A549 (cell line): ENCODE measurements at regions not wholly inside any gene's neighbourhood (a gene's known extent, or its start where the extent isn't known, plus 50 kb on each side); places are given as distances from the start of the nearest gene placed in this dataset.

Experiments used
- ATAC-seq, 2 experiments: fragments of 200-7000 bp in 1 of 2; fragments of >200 bp in 1 of 2; cut with Nextera tagmentation in 1 of 2; cut with Tn5 transposase in 1 of 2; 3 replicates each; pipeline versions ENCODE4 v1.8.0 to v1.9.1; 2018 to 2020; ENCODE audit warnings: mild to moderate bottlenecking in 1 of 2, moderate library complexity in 1 of 2
- CTCF ChIA-PET: fragments of 300-600 bp; sonication (Branson Sonifier 250); formaldehyde crosslinking; extraction: SDS; loops from one replicate; lab custom pipeline; 2021; ENCODE audit warnings: antibody characterized with exemption, inconsistent platforms; lab: Yijun Ruan, JAX
- POLR2A ChIA-PET: fragments of 350-600 bp; formaldehyde crosslinking; extraction: SDS; loops from one replicate; lab custom pipeline; 2021; ENCODE audit warnings: antibody characterized with exemption, inconsistent platforms; lab: Yijun Ruan, JAX
- DNase-seq, 2 experiments: peaks; one replicate each; pipeline versions ENCODE4 v3.0.0 to v3.0.0-alpha.2; 2011 to 2016; ENCODE audit warnings: low read depth in 1 of 2, low spot score in 1 of 2
- FAIRE-seq: peaks from 2 replicates; lab custom pipeline; 2011; peaks lifted over from hg19 to GRCh38; lab: Jason Lieb, UNC
- H3K27ac ChIP-seq, 2 experiments: fragments of >200 bp; sonication (Bioruptor Twin); formaldehyde crosslinking; 3 replicates each; pipeline ENCODE4 v1.5.1; 2016 to 2017
- H3K4me1 ChIP-seq: fragments of >200 bp; sonication (Bioruptor Twin); formaldehyde crosslinking; 3 replicates; pipeline ENCODE4 v1.6.1; 2016
- H3K4me2 ChIP-seq: fragments of >200 bp; sonication (Bioruptor Twin); formaldehyde crosslinking; 3 replicates; pipeline ENCODE4 v1.6.1; 2016
- H3K4me3 ChIP-seq: fragments of >200 bp; sonication (Bioruptor Twin); formaldehyde crosslinking; 3 replicates; pipeline ENCODE4 v1.5.1; 2016
- H3K9me3 ChIP-seq: fragments of >200 bp; sonication (Bioruptor Twin); formaldehyde crosslinking; 3 replicates; pipeline ENCODE4 v1.6.1; 2016
- BHLHE40 ChIP-seq: IDR thresholded peaks from 2 replicates; pipeline ENCODE4 v1.6.1; 2012; ENCODE audit warnings: low read depth, low read length, inconsistent platforms
- CBX8 ChIP-seq: fragments of 200-600 bp; sonication (generic); IDR thresholded peaks from 2 replicates; pipeline ENCODE4 v1.6.1; 2016
- CEBPB ChIP-seq, 2 experiments: fragments of >200 bp in 1 of 2; sonication (Bioruptor Twin) in 1 of 2; formaldehyde crosslinking in 1 of 2; IDR thresholded peaks; 2 replicates each; pipeline ENCODE4 v1.6.1; 2012 to 2016
- CHD2 ChIP-seq: fragments of 150-350 bp; IDR thresholded peaks from 2 replicates; pipeline ENCODE4 v1.6.1; 2014; ENCODE audit warnings: low read length; ENCODE audit not compliant: partially characterized antibody
- E2F6 ChIP-seq: IDR thresholded peaks from 2 replicates; pipeline ENCODE4 v1.6.1; 2012; ENCODE audit warnings: low read depth, borderline replicate concordance
- EHF ChIP-seq: fragments of 250-450 bp; sonication (Bioruptor Pico); IDR thresholded peaks from 2 replicates; pipeline ENCODE4 v1.5.0; 2020; ENCODE audit warnings: mild to moderate bottlenecking
- EHMT2 ChIP-seq: fragments of 200-600 bp; sonication (generic); IDR thresholded peaks from 2 replicates; pipeline ENCODE4 v1.6.1; 2016; ENCODE audit warnings: antibody characterized with exemption, low read depth, mild to moderate bottlenecking, moderate library complexity
- FOSL2 ChIP-seq, 2 experiments: fragments of 450-650 bp in 1 of 2; fragments of >200 bp in 1 of 2; sonication (Bioruptor Twin) in 1 of 2; formaldehyde crosslinking; IDR thresholded peaks; 2 replicates each; pipeline versions ENCODE4 v1.5.0 to v1.6.1; 2016 to 2020; ENCODE audit warnings: mild to moderate bottlenecking in 1 of 2, moderate library complexity in 1 of 2
- FOXS1 ChIP-seq: fragments of 250-450 bp; sonication (Bioruptor Pico); IDR thresholded peaks from 2 replicates; pipeline ENCODE4 v1.5.0; 2020; ENCODE audit warnings: mild to moderate bottlenecking, moderate library complexity
- HES2 ChIP-seq: fragments of >200 bp; sonication (Bioruptor Twin); formaldehyde crosslinking; IDR thresholded peaks from 2 replicates; pipeline ENCODE4 v1.6.1; 2016
- HEYL ChIP-seq: fragments of 250-450 bp; sonication (Bioruptor Pico); IDR thresholded peaks from 2 replicates; pipeline ENCODE4 v1.8.0; 2021; ENCODE audit warnings: mild to moderate bottlenecking, moderate library complexity
- JUN ChIP-seq, 2 experiments: fragments of >200 bp; sonication (Bioruptor Twin); formaldehyde crosslinking; IDR thresholded peaks; 2 replicates in 1 of 2; 3 replicates in 1 of 2; pipeline ENCODE4 v1.6.1; 2016 to 2017
- JUNB ChIP-seq: fragments of >200 bp; sonication (Bioruptor Twin); formaldehyde crosslinking; IDR thresholded peaks from 2 replicates; pipeline ENCODE4 v1.6.1; 2016
- KDM5A ChIP-seq: fragments of 200-600 bp; sonication (generic); IDR thresholded peaks from 2 replicates; pipeline ENCODE4 v1.6.1; 2016; ENCODE audit warnings: antibody characterized with exemption, mild to moderate bottlenecking
- MAFK ChIP-seq: fragments of 450-650 bp; IDR thresholded peaks from 2 replicates; pipeline ENCODE4 v1.6.1; 2014; ENCODE audit not compliant: partially characterized antibody
- NFE2L2 ChIP-seq: fragments of 150-350 bp; conservative IDR thresholded peaks from 2 replicates; pipeline ENCODE4 v1.6.1; 2014; ENCODE audit warnings: low read length
- PBX3 ChIP-seq: IDR thresholded peaks from 2 replicates; pipeline ENCODE4 v1.6.1; 2012
- RARB ChIP-seq: fragments of 250-450 bp; sonication (Bioruptor Pico); IDR thresholded peaks from 2 replicates; pipeline ENCODE4 v1.8.0; 2021; ENCODE audit warnings: mild to moderate bottlenecking, moderate library complexity
- RCOR1 ChIP-seq: fragments of 150-350 bp; IDR thresholded peaks from 2 replicates; pipeline ENCODE4 v1.6.1; 2014; ENCODE audit warnings: antibody characterized with exemption, low read length, low read depth
- RNF2 ChIP-seq: fragments of 200-600 bp; sonication (generic); IDR thresholded peaks from 2 replicates; pipeline ENCODE4 v1.6.1; 2016; ENCODE audit warnings: low read depth, mild to moderate bottlenecking, antibody characterized with exemption, moderate library complexity, borderline replicate concordance
- TFCP2L1 ChIP-seq: fragments of 250-450 bp; sonication (Bioruptor Pico); IDR thresholded peaks from 2 replicates; pipeline ENCODE4 v1.5.0; 2021; ENCODE audit warnings: mild to moderate bottlenecking
- ZC3H11A ChIP-seq: fragments of 450-650 bp; IDR thresholded peaks from 2 replicates; pipeline ENCODE4 v1.6.1; 2014; ENCODE audit warnings: antibody characterized with exemption, mild to moderate bottlenecking
- ZFP36 ChIP-seq: fragments of 450-650 bp; IDR thresholded peaks from 2 replicates; pipeline ENCODE4 v1.6.1; 2014; ENCODE audit warnings: borderline replicate concordance; ENCODE audit not compliant: partially characterized antibody
- WGBS: methylation state at CpG from one replicate; pipeline ENCODE4 v1.1.6; 2017; ENCODE audit errors: missing lambda C conversion rate; 5-methylcytosine and 5-hydroxymethylcytosine counted together

- POLR2A ChIA-PET: no interaction called here
- CTCF ChIA-PET: no interaction called here
These were observed 87.7 kb upstream of the PIEZO2 start for GRCh38 chr18:11237066-11237465.

GRCh38 chr18:11224153-11224552 lies 74.8 kb upstream of the PIEZO2 start:
- POLR2A ChIA-PET: no interaction called here
- H3K27ac ChIP-seq: no peak overlapping the region
- H3K9me3 ChIP-seq: no peaks in the 10 kb centered on the region
- ATAC-seq: no peak
- no peaks in the 10 kb centered on the region for H3K4me1 ChIP-seq
- TF ChIP-seq MAFK (no peak), RARB (no peak), PBX3 (no peak), BHLHE40 (no peak), JUNB (no peak), JUN (IDR thresholded peaks at IDR 0.05) (no peak), ZC3H11A (no peak)
- TF ChIP-seq, all 56 proteins: peak for 0
- WGBS: 30% methylated on average over 7 of the region's 7 CpGs
- no peak overlapping the region for H3K4me3 ChIP-seq
- no peak overlapping the region for H3K4me2 ChIP-seq
- FAIRE-seq (no peak), DNase-seq (no peak)
- CTCF ChIA-PET: no interaction called here

More at GRCh38 chr18:11237066-11237465, 87.7 kb upstream of the PIEZO2 start:
- DNase-seq (no peak), ATAC-seq (no peak), FAIRE-seq (no peak)
- Histone ChIP-seq H3K9me3 (no peaks in the 10 kb centered on the region), H3K4me1 (no peaks in the 10 kb centered on the region), H3K27ac (no peak overlapping the region), H3K4me2 (no peak overlapping the region)
- 23% methylated on average over 1 of the region's 1 CpG for WGBS
- TF ChIP-seq FOSL2 (IDR thresholded peaks at IDR 0.05) (no peak), FOSL2 (CRISPR knock-in tag; IDR thresholded peaks at IDR 0.05) (no peak)
- TF ChIP-seq, all 56 proteins: peak for 0
- H3K4me3 ChIP-seq: no peak overlapping the region

GRCh38 chr18:11219571-11219970 lies 70.2 kb upstream of the PIEZO2 start:
- Histone ChIP-seq H3K9me3 (no peaks in the 10 kb centered on the region), H3K27ac (no peak overlapping the region), H3K4me1 (no peaks in the 10 kb centered on the region), H3K4me2 (no peak overlapping the region), H3K4me3 (no peak overlapping the region)
- TF ChIP-seq EHMT2 (no peak), CHD2 (no peak), CEBPB (IDR thresholded peaks at IDR 0.05) (no peak)
- no peak for DNase-seq
- WGBS: 55% methylated on average over 1 of the region's 1 CpG
- ChIA-PET CTCF (interaction anchor here (0.9 kb wide), 1 partner anchor 91 kb away, joined by 3 read pairs; no protein-coding TSS in a partner anchor), POLR2A (no interaction called here)
- no peak for FAIRE-seq
- ATAC-seq: no peak

GRCh38 chr18:11215216-11215615 lies 65.8 kb upstream of the PIEZO2 start:
- ATAC-seq: no peak
- TF ChIP-seq RNF2 (no peak), NFE2L2 (no peak), TFCP2L1 (CRISPR knock-in tag) (no peak), JUN (IDR thresholded peaks at IDR 0.05) (no peak), PBX3 (no peak), KDM5A (no peak), E2F6 (no peak), HEYL (CRISPR knock-in tag) (no peak), EHF (CRISPR knock-in tag) (no peak), CBX8 (no peak), BHLHE40 (no peak), ZFP36 (no peak), RCOR1 (no peak), HES2 (no peak), FOXS1 (no peak), CHD2 (no peak)
- Histone ChIP-seq H3K27ac (no peak overlapping the region), H3K4me1 (no peaks in the 10 kb centered on the region), H3K4me3 (no peak overlapping the region), H3K4me2 (no peak overlapping the region), H3K9me3 (no peaks in the 10 kb centered on the region)
- CTCF ChIA-PET: no interaction called here
- 10% methylated on average over 4 of the region's 4 CpGs for WGBS
- no peak for DNase-seq
- no peak for FAIRE-seq
- POLR2A ChIA-PET: no interaction called here
